ENCODE measurements at regions not wholly inside any gene's neighbourhood (a gene's known extent, or its start where the extent isn't known, plus 50 kb on each side); places are given as distances from the start of the nearest gene placed in this dataset.

- ChIA-PET CTCF (no interaction called here), POLR2A (no interaction called here), RAD21 (ENCODE audit: low non-redundant PET in 1 of 2, low total read pairs in 2 of 2, uncharacterized antibody in 2 of 2, unreplicated experiment in 2 of 2) (no interaction called here)
- Histone ChIP-seq H3K4me2 (ENCODE audit: low read length) (no peak overlapping the region), H2AFZ (ENCODE audit: low read depth, low read length, poor library complexity, severe bottlenecking) (no peak overlapping the region), H4K20me1 (ENCODE audit: insufficient read depth) (no peaks in the 10 kb centered on the region), H3K9ac (ENCODE audit: low read length) (no peak overlapping the region), H3K9me2 (ENCODE audit: insufficient read depth) (no peaks in the 10 kb centered on the region), H3K9me3 (ENCODE audit: control insufficient read depth in 1 of 2, insufficient read depth in 1 of 2, low read depth in 1 of 2, low read length in 2 of 2) (no peaks in the 10 kb centered on the region), H3K79me2 (ENCODE audit: insufficient read depth, low read length) (no peaks in the 10 kb centered on the region), H3K36me3 (ENCODE audit: control insufficient read depth in 1 of 2, insufficient read depth in 2 of 2, low read length in 2 of 2) (no peaks in the 10 kb centered on the region), H3K27me3 (ENCODE audit: insufficient read depth, low read length) (no peaks in the 10 kb centered on the region; the same call in 1 of the 2 replicates), H3K4me1 (ENCODE audit: control insufficient read depth in 1 of 2, insufficient read depth in 2 of 2, low read length in 2 of 2) (no peaks in the 10 kb centered on the region), H3K27ac (ENCODE audit: low read depth, low read length) (no peak overlapping the region), H3K4me3 (replicated peaks in 1 of 2; ENCODE audit: low read depth in 1 of 2, low read length in 2 of 2) (no peak overlapping the region)
- intact Hi-C loops (cut with micrococcal nuclease), result no loop called here
- DNase-seq (ENCODE audit: low read depth, low spot score) (no peak), ATAC-seq (no peak)
- no peak for TF ChIP-seq POLR2AphosphoS5 (IDR thresholded peaks at IDR 0.05; ENCODE audit: low read depth, low read length)
- no peak for TF ChIP-seq SIN3A (IDR thresholded peaks at IDR 0.05; ENCODE audit: low read depth)
- no peak for TF ChIP-seq EZH2phosphoT487 (IDR thresholded peaks at IDR 0.05; ENCODE audit: borderline replicate concordance)
- no TSS peak for BruUV-seq (replicated peaks)
Observed at GRCh38 chr7:25777969-25778708, 373.9 kb upstream of the NFE2L3 start.

DNA sequence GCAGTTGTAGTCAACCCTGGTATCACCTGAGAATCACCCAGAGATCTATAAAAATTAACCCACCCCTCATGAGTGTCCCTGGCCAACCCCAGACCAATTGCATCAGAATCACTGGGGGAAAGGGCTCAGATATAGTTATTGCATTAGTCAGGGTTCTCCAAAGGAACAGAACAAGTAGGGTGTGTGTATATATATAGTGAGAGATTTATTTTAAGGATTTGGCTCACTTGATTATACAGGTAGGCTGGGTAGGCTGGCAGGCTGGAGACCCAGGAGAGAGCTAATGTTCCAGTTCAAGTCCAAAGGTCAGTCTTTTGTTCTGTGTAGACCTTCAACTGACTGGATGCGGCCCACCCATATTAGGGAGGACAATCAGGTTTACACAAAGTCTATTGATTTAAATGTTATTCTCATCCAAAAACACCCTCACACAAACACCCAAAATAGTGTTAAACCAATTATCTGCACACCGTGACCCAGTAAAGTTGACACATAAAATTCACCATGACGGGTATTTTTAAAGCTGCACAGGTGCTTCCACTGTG, 372.9 kb upstream of the NFE2L3 start:
- no peaks in the 10 kb centered on the region for H3K9me3 ChIP-seq (ENCODE audit: control insufficient read depth in 1 of 2, insufficient read depth in 1 of 2, low read depth in 1 of 2, low read length in 2 of 2)
- BruUV-seq (replicated peaks), result no TSS peak

More for the DNA sequence above, 372.9 kb upstream of the NFE2L3 start:
- Histone ChIP-seq H4K20me1 (ENCODE audit: insufficient read depth) (no peaks in the 10 kb centered on the region), H3K27me3 (ENCODE audit: insufficient read depth, low read length) (no peaks in the 10 kb centered on the region; the same call in 1 of the 2 replicates), H3K36me3 (ENCODE audit: control insufficient read depth in 1 of 2, insufficient read depth in 2 of 2, low read length in 2 of 2) (no peaks in the 10 kb centered on the region), H3K4me2 (ENCODE audit: low read length) (no peak overlapping the region), H3K9me2 (ENCODE audit: insufficient read depth) (no peaks in the 10 kb centered on the region), H3K9ac (ENCODE audit: low read length) (no peak overlapping the region), H3K27ac (ENCODE audit: low read depth, low read length) (no peak overlapping the region), H3K4me3 (replicated peaks in 1 of 2; ENCODE audit: low read depth in 1 of 2, low read length in 2 of 2) (no peak overlapping the region), H2AFZ (ENCODE audit: low read depth, low read length, poor library complexity, severe bottlenecking) (no peak overlapping the region), H3K79me2 (ENCODE audit: insufficient read depth, low read length) (no peaks in the 10 kb centered on the region), H3K4me1 (ENCODE audit: control insufficient read depth in 1 of 2, insufficient read depth in 2 of 2, low read length in 2 of 2) (no peaks in the 10 kb centered on the region)
- TF ChIP-seq MAX (IDR thresholded peaks at IDR 0.05) (no peak), EGR1 (IDR thresholded peaks at IDR 0.05; ENCODE audit: low read depth) (no peak), CTCF (IDR thresholded peaks at IDR 0.05 in 2 of 3, conservative IDR thresholded peaks at IDR 0.05 in 1 of 3; ENCODE audit: borderline replicate concordance in 1 of 3, insufficient read depth in 1 of 3, low read depth in 2 of 3, low read length in 2 of 3) (no peak), YY1 (IDR thresholded peaks at IDR 0.05; ENCODE audit: extremely low read depth, insufficient replicate concordance, low read depth, low read length) (no peak), EZH2 (IDR thresholded peaks at IDR 0.05) (no peak), ZFX (IDR thresholded peaks at IDR 0.05) (no peak), CBX3 (IDR thresholded peaks at IDR 0.05; ENCODE audit: low read depth) (no peak), FOSL1 (IDR thresholded peaks at IDR 0.05; ENCODE audit: low read depth) (no peak), ZNF274 (IDR thresholded peaks at IDR 0.05; ENCODE audit: low read depth, low read length) (no peak), POLR2AphosphoS5 (IDR thresholded peaks at IDR 0.05; ENCODE audit: low read depth, low read length) (no peak), ELF1 (IDR thresholded peaks at IDR 0.05; ENCODE audit: borderline replicate concordance, low read depth) (no peak), ZBTB33 (IDR thresholded peaks at IDR 0.05; ENCODE audit: extremely low read depth, insufficient replicate concordance, low read length) (no peak), EZH2phosphoT487 (IDR thresholded peaks at IDR 0.05; ENCODE audit: borderline replicate concordance) (no peak), RAD21 (IDR thresholded peaks at IDR 0.05; ENCODE audit: low read depth) (no peak), SIN3A (IDR thresholded peaks at IDR 0.05; ENCODE audit: low read depth) (no peak)
- ChIA-PET RAD21 (ENCODE audit: low non-redundant PET in 1 of 2, low total read pairs in 2 of 2, uncharacterized antibody in 2 of 2, unreplicated experiment in 2 of 2) (no interaction called here), POLR2A (no interaction called here), CTCF (no interaction called here)
- ATAC-seq (no peak), DNase-seq (ENCODE audit: low read depth, low spot score) (no peak)
- intact Hi-C loops (cut with micrococcal nuclease), result no loop called here

Data from HCT116 (cell line).